Keratinocyte (primary cell): ENCODE measurements at regions not wholly inside any gene's neighbourhood (a gene's known extent, or its start where the extent isn't known, plus 50 kb on each side); places are given as distances from the start of the nearest gene placed in this dataset.

Experiments used
- DNase-seq: peaks from one replicate; pipeline ENCODE4 v3.0.0-alpha.2; 2011; ENCODE audit warnings: low read depth, missing footprints, low spot score
- FAIRE-seq: peaks from 2 replicates; lab custom pipeline; 2011; peaks lifted over from hg19 to GRCh38; lab: Jason Lieb, UNC
- H2AFZ ChIP-seq: 2 replicates; pipeline ENCODE4 v1.6.0; 2012; ENCODE audit warnings: low read length, control low read depth, inconsistent platforms; ENCODE audit not compliant: control insufficient read depth
- H3K27ac ChIP-seq: 2 replicates; pipeline ENCODE4 v1.5.1; 2011; ENCODE audit warnings: low read length; ENCODE audit not compliant: control insufficient read depth, insufficient read depth
- H3K27me3 ChIP-seq: 3 replicates; pipeline ENCODE4 v1.6.0; 2011; ENCODE audit warnings: low read length; ENCODE audit not compliant: control insufficient read depth, insufficient read depth; ENCODE audit errors: extremely low read depth
- H3K36me3 ChIP-seq, 2 experiments: 2 replicates in 1 of 2; 3 replicates in 1 of 2; pipeline ENCODE4 v1.5.1; 2011; ENCODE audit warnings: low read length in 2 of 2, mild to moderate bottlenecking in 1 of 2; ENCODE audit not compliant: control insufficient read depth in 2 of 2, insufficient read depth in 2 of 2; ENCODE audit errors: extremely low read depth in 1 of 2
- H3K4me1 ChIP-seq: 3 replicates; pipeline ENCODE4 v1.5.1; 2011; ENCODE audit warnings: low read length; ENCODE audit not compliant: control insufficient read depth, insufficient read depth; ENCODE audit errors: extremely low read depth
- H3K4me2 ChIP-seq: 3 replicates; pipeline ENCODE4 v1.6.0; 2011; ENCODE audit warnings: low read depth, low read length; ENCODE audit not compliant: control insufficient read depth, insufficient read depth; ENCODE audit errors: extremely low read depth
- H3K4me3 ChIP-seq, 3 experiments: fragments of 200-600 bp in 1 of 3; sonication (generic) in 1 of 3; 2 replicates in 2 of 3; 3 replicates in 1 of 3; pipeline ENCODE4 v1.5.1; 2011 to 2016; ENCODE audit warnings: low read length in 3 of 3, mild to moderate bottlenecking in 3 of 3, control low read depth in 2 of 3, inconsistent platforms in 1 of 3, low read depth in 1 of 3, mixed read lengths in 1 of 3, mixed run types in 1 of 3, moderate library complexity in 1 of 3; ENCODE audit not compliant: control insufficient read depth in 2 of 3, insufficient read depth in 2 of 3; ENCODE audit errors: extremely low read depth in 1 of 3
- H3K79me2 ChIP-seq: 2 replicates; pipeline ENCODE4 v1.6.0; 2012; ENCODE audit warnings: low read length; ENCODE audit not compliant: control insufficient read depth, insufficient read depth
- H3K9ac ChIP-seq: 3 replicates; pipeline ENCODE4 v1.6.0; 2011; ENCODE audit warnings: low read length; ENCODE audit not compliant: control insufficient read depth, insufficient read depth; ENCODE audit errors: extremely low read depth
- H3K9me1 ChIP-seq: 3 replicates; pipeline ENCODE4 v1.6.0; 2011; ENCODE audit warnings: low read length; ENCODE audit not compliant: control insufficient read depth, insufficient read depth; ENCODE audit errors: extremely low read depth
- H3K9me3 ChIP-seq: 2 replicates; pipeline ENCODE4 v1.5.1; 2012; ENCODE audit warnings: low read depth, low read length; ENCODE audit not compliant: control insufficient read depth
- H4K20me1 ChIP-seq: 3 replicates; pipeline ENCODE4 v1.6.0; 2011; ENCODE audit warnings: low read length; ENCODE audit not compliant: control insufficient read depth, insufficient read depth; ENCODE audit errors: extremely low read depth
- EZH2 ChIP-seq: IDR thresholded peaks from one replicate; pipeline ENCODE4 v1.6.1; 2012; ENCODE audit warnings: inconsistent platforms, mild to moderate bottlenecking, low read length, moderate library complexity
- dilution Hi-C: fragments of 300-500 bp; cut with MboI; formaldehyde crosslinking; loops from one replicate; pipeline ENCODE4 v1.7.0; 2020; ENCODE audit warnings: low sequenced_read_pairs; ENCODE audit not compliant: extremely low pct_ligation_motif_present
- TF ChIP-seq, protein P1 (sequence below), 3 experiments: IDR thresholded peaks in 1 of 3; conservative IDR thresholded peaks in 1 of 3; optimal IDR thresholded peaks in 1 of 3; 2 replicates in 2 of 3; 3 replicates in 1 of 3; pipeline versions ENCODE3 to v1.5.1; 2011; ENCODE audit warnings: low read length in 3 of 3, mild to moderate bottlenecking in 3 of 3, moderate library complexity in 2 of 3, control low read depth in 1 of 3, inconsistent platforms in 1 of 3; ENCODE audit not compliant: insufficient read depth in 2 of 3; ENCODE audit errors: extremely low read depth in 1 of 3

GRCh38 chr14:30322819-30323218 is 236.1 kb upstream of the G2E3 start:
- Histone ChIP-seq H3K4me2 (no peak overlapping the region), H3K9me3 (no peaks in the 10 kb centered on the region), H3K9ac (no peak overlapping the region), H3K79me2 (no peaks in the 10 kb centered on the region), H3K4me1 (no peaks in the 10 kb centered on the region), H3K4me3 (no peak overlapping the region), H4K20me1 (no peaks in the 10 kb centered on the region), H3K36me3 (no peaks in the 10 kb centered on the region), H3K27me3 (no peaks in the 10 kb centered on the region), H2AFZ (no peak overlapping the region), H3K27ac (no peak overlapping the region), H3K9me1 (no peaks in the 10 kb centered on the region)
- dilution Hi-C loops = no loop called here
- no peak for TF ChIP-seq EZH2
- TF ChIP-seq, protein P1, sequence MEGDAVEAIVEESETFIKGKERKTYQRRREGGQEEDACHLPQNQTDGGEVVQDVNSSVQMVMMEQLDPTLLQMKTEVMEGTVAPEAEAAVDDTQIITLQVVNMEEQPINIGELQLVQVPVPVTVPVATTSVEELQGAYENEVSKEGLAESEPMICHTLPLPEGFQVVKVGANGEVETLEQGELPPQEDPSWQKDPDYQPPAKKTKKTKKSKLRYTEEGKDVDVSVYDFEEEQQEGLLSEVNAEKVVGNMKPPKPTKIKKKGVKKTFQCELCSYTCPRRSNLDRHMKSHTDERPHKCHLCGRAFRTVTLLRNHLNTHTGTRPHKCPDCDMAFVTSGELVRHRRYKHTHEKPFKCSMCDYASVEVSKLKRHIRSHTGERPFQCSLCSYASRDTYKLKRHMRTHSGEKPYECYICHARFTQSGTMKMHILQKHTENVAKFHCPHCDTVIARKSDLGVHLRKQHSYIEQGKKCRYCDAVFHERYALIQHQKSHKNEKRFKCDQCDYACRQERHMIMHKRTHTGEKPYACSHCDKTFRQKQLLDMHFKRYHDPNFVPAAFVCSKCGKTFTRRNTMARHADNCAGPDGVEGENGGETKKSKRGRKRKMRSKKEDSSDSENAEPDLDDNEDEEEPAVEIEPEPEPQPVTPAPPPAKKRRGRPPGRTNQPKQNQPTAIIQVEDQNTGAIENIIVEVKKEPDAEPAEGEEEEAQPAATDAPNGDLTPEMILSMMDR (optimal IDR thresholded peaks at IDR 0.05 in 1 of 3, IDR thresholded peaks at IDR 0.05 in 1 of 3, conservative IDR thresholded peaks at IDR 0.05 in 1 of 3; ENCODE audit: extremely low read depth in 1 of 3, insufficient read depth in 2 of 3, low read length in 3 of 3) = no peak
- no peak for FAIRE-seq
- no peak for DNase-seq

DNA sequence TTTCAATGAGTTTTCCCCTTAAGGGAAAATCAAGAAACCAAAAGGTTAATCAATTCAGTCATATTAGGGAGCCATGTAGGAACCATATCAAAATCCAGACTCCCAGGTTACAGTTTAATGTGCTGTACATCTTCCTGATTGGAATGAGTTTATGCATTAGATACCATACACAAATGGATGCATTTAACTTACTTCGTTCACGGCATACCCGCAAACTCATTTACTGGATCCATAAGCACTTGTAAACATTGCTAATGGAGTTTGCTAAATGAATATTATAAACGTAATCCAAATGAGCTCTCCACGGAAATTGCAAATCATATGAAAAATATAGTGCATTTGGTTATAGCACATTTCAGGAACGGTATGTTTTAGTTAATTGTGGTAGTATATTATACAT is 228.9 kb upstream of the G2E3 start:
- Histone ChIP-seq H3K9me1 (no peaks in the 10 kb centered on the region), H3K4me2 (no peak overlapping the region), H3K27me3 (no peaks in the 10 kb centered on the region), H4K20me1 (no peaks in the 10 kb centered on the region), H3K36me3 (no peaks in the 10 kb centered on the region), H3K4me1 (no peaks in the 10 kb centered on the region), H2AFZ (no peak overlapping the region), H3K9me3 (no peaks in the 10 kb centered on the region), H3K4me3 (no peak overlapping the region), H3K79me2 (no peaks in the 10 kb centered on the region), H3K9ac (no peak overlapping the region), H3K27ac (no peak overlapping the region)
- dilution Hi-C loops = no loop called here
- DNase-seq (no peak), FAIRE-seq (no peak)
- TF ChIP-seq EZH2 = no peak
- TF ChIP-seq, protein P1 (optimal IDR thresholded peaks at IDR 0.05 in 1 of 3, IDR thresholded peaks at IDR 0.05 in 1 of 3, conservative IDR thresholded peaks at IDR 0.05 in 1 of 3; ENCODE audit: extremely low read depth in 1 of 3, insufficient read depth in 2 of 3, low read length in 3 of 3) = no peak
